NCI-H2227 (cell line): ENCODE measurements at regions not wholly inside any gene's neighbourhood (a gene's known extent, or its start where the extent isn't known, plus 50 kb on each side); places are given as distances from the start of the nearest gene placed in this dataset.

ENCODE experiments used
- DNase-seq: peaks from one replicate; lab custom pipeline; 2025; ENCODE audit not compliant: unreplicated experiment; lab: John Stamatoyannopoulos, UW

- no peak for DNase-seq
Observed at GRCh38 chr5:30620481-30621085, 572.9 kb upstream of the CDH6 start.

GRCh38 chr5:30608501-30608900 is 585.0 kb upstream of the CDH6 start:
- no peak for DNase-seq

GRCh38 chr5:30607301-30607894 is 586.1 kb upstream of the CDH6 start:
- no peak for DNase-seq

- no peak for DNase-seq
Observed at GRCh38 chr5:30605693-30606268, 587.7 kb upstream of the CDH6 start.

GRCh38 chr5:30604648-30605262 is 588.7 kb upstream of the CDH6 start:
- no peak for DNase-seq

- no peak for DNase-seq
Observed at GRCh38 chr5:30600892-30601291, 592.6 kb upstream of the CDH6 start.

- DNase-seq = no peak
Observed at GRCh38 chr5:30596495-30597064, 596.9 kb upstream of the CDH6 start.

- no peak for DNase-seq
Observed at GRCh38 chr5:30594331-30594730, 599.2 kb upstream of the CDH6 start.

- no peak for DNase-seq
Observed at GRCh38 chr5:30592833-30593232, 600.7 kb upstream of the CDH6 start.

GRCh38 chr5:30581198-30581935 is 612.1 kb upstream of the CDH6 start:
- no peak for DNase-seq

- DNase-seq = no peak
Observed at GRCh38 chr5:30574761-30575160, 618.7 kb upstream of the CDH6 start.

GRCh38 chr5:30572279-30572678 is 621.2 kb upstream of the CDH6 start:
- no peak for DNase-seq

GRCh38 chr5:30561771-30562170 is 631.7 kb upstream of the CDH6 start:
- no peak for DNase-seq

GRCh38 chr5:30551618-30552017 is 641.9 kb upstream of the CDH6 start:
- DNase-seq = no peak

- no peak for DNase-seq
Observed at GRCh38 chr5:30548580-30549305, 644.7 kb upstream of the CDH6 start.

- DNase-seq = no peak
Observed at GRCh38 chr5:30540150-30540549, 653.3 kb upstream of the CDH6 start.

- no peak for DNase-seq
Observed at GRCh38 chr5:30539004-30539634, 654.4 kb upstream of the CDH6 start.

GRCh38 chr5:30525353-30525752 is 668.1 kb upstream of the CDH6 start:
- DNase-seq = no peak

GRCh38 chr5:30524428-30524827 is 669.1 kb upstream of the CDH6 start:
- DNase-seq = no peak

GRCh38 chr5:30523061-30523460 is 670.4 kb upstream of the CDH6 start:
- no peak for DNase-seq
